ENCODE measurements at regions not wholly inside any gene's neighbourhood (a gene's known extent, or its start where the extent isn't known, plus 50 kb on each side); places are given as distances from the start of the nearest gene placed in this dataset.

- TF ChIP-seq CTCF (IDR thresholded peaks at IDR 0.05) = no peak
- TF ChIP-seq POLR2A (IDR thresholded peaks at IDR 0.05) = no peak
- no peak for TF ChIP-seq POLR2AphosphoS5 (IDR thresholded peaks at IDR 0.05)
Measured at GRCh38 chr17:55830699-55831471, 80.0 kb downstream of the PCTP start.
